ENCODE measurements at regions not wholly inside any gene's neighbourhood (a gene's known extent, or its start where the extent isn't known, plus 50 kb on each side); places are given as distances from the start of the nearest gene placed in this dataset.

DNA sequence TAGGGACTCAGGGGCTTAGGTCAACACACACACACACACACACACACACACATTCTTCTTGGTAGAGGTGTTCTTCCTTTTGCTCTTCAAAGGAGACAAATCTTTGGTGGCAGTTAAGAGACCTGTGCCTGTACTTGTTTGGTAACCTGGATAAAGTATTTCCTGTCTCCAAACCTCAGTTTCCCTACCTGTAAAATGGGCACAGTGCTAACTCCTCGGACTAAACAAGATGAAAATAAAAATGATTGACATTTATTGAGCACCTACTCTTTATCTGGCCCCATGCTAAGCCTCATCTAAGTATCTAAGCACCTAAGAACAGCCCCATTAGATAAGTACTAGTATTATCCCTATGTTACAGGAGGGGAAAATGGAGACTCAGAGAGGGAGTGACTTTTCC is 220.8 kb upstream of the MYL2 start:
- TF ChIP-seq, protein P1, sequence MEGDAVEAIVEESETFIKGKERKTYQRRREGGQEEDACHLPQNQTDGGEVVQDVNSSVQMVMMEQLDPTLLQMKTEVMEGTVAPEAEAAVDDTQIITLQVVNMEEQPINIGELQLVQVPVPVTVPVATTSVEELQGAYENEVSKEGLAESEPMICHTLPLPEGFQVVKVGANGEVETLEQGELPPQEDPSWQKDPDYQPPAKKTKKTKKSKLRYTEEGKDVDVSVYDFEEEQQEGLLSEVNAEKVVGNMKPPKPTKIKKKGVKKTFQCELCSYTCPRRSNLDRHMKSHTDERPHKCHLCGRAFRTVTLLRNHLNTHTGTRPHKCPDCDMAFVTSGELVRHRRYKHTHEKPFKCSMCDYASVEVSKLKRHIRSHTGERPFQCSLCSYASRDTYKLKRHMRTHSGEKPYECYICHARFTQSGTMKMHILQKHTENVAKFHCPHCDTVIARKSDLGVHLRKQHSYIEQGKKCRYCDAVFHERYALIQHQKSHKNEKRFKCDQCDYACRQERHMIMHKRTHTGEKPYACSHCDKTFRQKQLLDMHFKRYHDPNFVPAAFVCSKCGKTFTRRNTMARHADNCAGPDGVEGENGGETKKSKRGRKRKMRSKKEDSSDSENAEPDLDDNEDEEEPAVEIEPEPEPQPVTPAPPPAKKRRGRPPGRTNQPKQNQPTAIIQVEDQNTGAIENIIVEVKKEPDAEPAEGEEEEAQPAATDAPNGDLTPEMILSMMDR (IDR thresholded peaks at IDR 0.05; ENCODE audit: low read depth, low read length), result no peak
- TF ChIP-seq EZH2phosphoT487 (IDR thresholded peaks at IDR 0.05; ENCODE audit: low read depth), result no peak

All from OCI-LY3 (cell line).